OCI-LY7 (cell line): ENCODE measurements at regions not wholly inside any gene's neighbourhood (a gene's known extent, or its start where the extent isn't known, plus 50 kb on each side); places are given as distances from the start of the nearest gene placed in this dataset.

Experiments used
- CTCF ChIP-seq: fragments of 200-600 bp; sonication (generic); conservative IDR thresholded peaks from 2 replicates; pipeline ENCODE4 v1.5.1; 2014; ENCODE audit warnings: mild to moderate bottlenecking, antibody characterized with exemption, low read length, moderate library complexity, mixed read lengths
- EZH2phosphoT487 ChIP-seq: fragments of 200-600 bp; sonication (generic); IDR thresholded peaks from 2 replicates; pipeline ENCODE4 v1.6.1; 2018; ENCODE audit warnings: low read depth, borderline replicate concordance, mild to moderate bottlenecking, mixed run types, antibody characterized with exemption, low read length, moderate library complexity, mixed read lengths

DNA sequence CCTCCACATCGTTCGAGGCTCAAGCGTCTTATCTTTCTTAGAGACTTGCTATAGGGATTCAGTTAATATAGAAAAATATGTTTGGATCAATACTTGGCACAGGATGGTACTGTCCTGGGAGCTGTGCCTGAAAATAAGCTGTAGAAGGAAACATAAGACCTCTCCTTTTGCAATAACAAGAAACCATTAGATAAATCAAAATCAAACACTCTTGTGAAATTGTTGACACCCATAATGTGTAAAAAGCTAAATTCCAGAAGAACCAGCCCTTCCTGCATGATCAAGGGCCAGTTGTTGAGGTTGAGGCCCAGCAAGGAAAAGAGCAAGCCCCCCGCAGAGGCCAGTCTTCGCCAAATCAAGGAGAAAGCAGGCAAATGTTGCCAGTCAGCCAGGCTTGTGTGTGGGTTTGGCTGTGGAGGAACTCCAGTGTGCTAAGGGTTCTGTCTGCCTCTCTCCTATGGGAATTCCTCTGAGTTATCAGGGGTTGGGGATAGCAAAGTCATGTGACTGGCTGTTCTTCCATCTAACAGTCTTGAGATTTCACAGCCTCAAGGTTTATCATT is 185.7 kb downstream of the ACKR3 start:
- TF ChIP-seq CTCF (no peak), EZH2phosphoT487 (no peak)
